Mesendoderm (in vitro differentiated cells): ENCODE measurements at regions not wholly inside any gene's neighbourhood (a gene's known extent, or its start where the extent isn't known, plus 50 kb on each side); places are given as distances from the start of the nearest gene placed in this dataset.
"Not testable (repeated sequence)": the region's sequence is repeated elsewhere in the genome, so short reads cannot be mapped to it uniquely, and the experiment has no call there.

Experiments
- DNase-seq: peaks from one replicate; pipeline ENCODE4 v3.0.0; 2013
- H2AK5ac ChIP-seq: 2 replicates; pipeline ENCODE4 v1.6.1; 2013; ENCODE audit warnings: low read length, inconsistent platforms
- H2BK120ac ChIP-seq: 2 replicates; pipeline ENCODE4 v1.6.1; 2013; ENCODE audit warnings: low read depth, mild to moderate bottlenecking, low read length, moderate library complexity, mixed read lengths
- H2BK15ac ChIP-seq: replicated peaks from 2 replicates; pipeline ENCODE4 v1.6.1; 2013; ENCODE audit warnings: low read depth, mild to moderate bottlenecking, moderate library complexity
- H2BK5ac ChIP-seq: 2 replicates; pipeline ENCODE4 v1.6.1; 2013; ENCODE audit warnings: low read length, inconsistent platforms
- H3K18ac ChIP-seq: 2 replicates; pipeline ENCODE4 v1.6.1; 2013; ENCODE audit warnings: mild to moderate bottlenecking, low read length, mixed read lengths
- H3K23ac ChIP-seq: one replicate; pipeline ENCODE4 v1.6.1; 2013; ENCODE audit warnings: low read length
- H3K27ac ChIP-seq: 2 replicates; pipeline ENCODE4 v1.5.1; 2013; ENCODE audit warnings: low read depth, mild to moderate bottlenecking, inconsistent platforms, low read length, moderate library complexity
- H3K27me3 ChIP-seq: 2 replicates; pipeline ENCODE4 v1.6.1; 2013; ENCODE audit warnings: low read length, control low read depth, mild to moderate bottlenecking, inconsistent platforms; ENCODE audit not compliant: insufficient read depth, poor library complexity
- H3K36me3 ChIP-seq: 2 replicates; pipeline ENCODE4 v1.6.1; 2013; ENCODE audit warnings: low read length, inconsistent platforms; ENCODE audit not compliant: control insufficient read depth, insufficient read depth
- H3K4ac ChIP-seq: one replicate; pipeline ENCODE4 v1.6.1; 2013; ENCODE audit warnings: low read depth, mild to moderate bottlenecking, low read length, moderate library complexity
- H3K4me1 ChIP-seq: 2 replicates; pipeline ENCODE4 v1.6.1; 2013; ENCODE audit warnings: low read depth, low read length, inconsistent platforms; ENCODE audit not compliant: control insufficient read depth
- H3K4me2 ChIP-seq: 2 replicates; pipeline ENCODE4 v1.6.1; 2013; ENCODE audit warnings: low read length
- H3K4me3 ChIP-seq: 2 replicates; pipeline ENCODE4 v1.5.1; 2013; ENCODE audit warnings: mild to moderate bottlenecking, low read length
- H3K56ac ChIP-seq: one replicate; pipeline ENCODE4 v1.6.1; 2013; ENCODE audit warnings: low read length
- H3K79me1 ChIP-seq: 2 replicates; pipeline ENCODE4 v1.6.1; 2013; ENCODE audit warnings: low read length, inconsistent platforms
- H3K79me2 ChIP-seq: 2 replicates; pipeline ENCODE4 v1.6.1; 2013; ENCODE audit warnings: mild to moderate bottlenecking, low read length; ENCODE audit not compliant: control insufficient read depth, insufficient read depth
- H3K9ac ChIP-seq: 2 replicates; pipeline ENCODE4 v1.6.1; 2013; ENCODE audit warnings: low read length, inconsistent platforms
- H4K5ac ChIP-seq: one replicate; pipeline ENCODE4 v1.6.1; 2013; ENCODE audit warnings: low read length
- H4K8ac ChIP-seq: one replicate; pipeline ENCODE4 v1.6.1; 2013; ENCODE audit warnings: low read depth, mild to moderate bottlenecking, control low read depth, low read length, moderate library complexity
- WGBS: extraction: QIAGEN DNeasy Blood & Tissue Kit; methylation state at CpG from one replicate; pipeline ENCODE4 v1.1.7; 2013; ENCODE audit warnings: low lambda C conversion rate, missing lambda C conversion rate; ENCODE audit not compliant: insufficient coverage; ENCODE audit errors: extremely low coverage; 5-methylcytosine and 5-hydroxymethylcytosine counted together

DNA sequence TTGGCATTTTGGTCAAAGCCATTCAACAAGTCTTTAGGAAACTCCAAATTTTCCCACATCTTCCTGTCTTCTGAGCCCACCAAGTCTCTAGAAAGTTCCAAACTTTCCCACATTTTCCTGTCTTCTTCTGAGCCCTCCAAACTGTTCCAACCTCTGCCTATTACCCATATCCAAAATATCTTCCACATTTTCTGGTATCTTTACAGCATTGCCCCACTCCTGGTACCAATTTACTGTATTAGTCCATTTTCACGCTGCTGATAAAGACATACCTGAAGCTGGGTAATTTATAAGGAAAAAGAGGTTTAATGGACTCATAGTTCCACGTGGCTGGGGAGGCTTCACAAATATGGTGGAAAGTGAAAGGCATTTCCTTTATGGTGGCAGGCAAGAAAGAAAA lies 56.1 kb upstream of the GABRA3 start:
- H3K27me3 ChIP-seq, H3K79me1 ChIP-seq, H2BK5ac ChIP-seq, H3K27ac ChIP-seq, DNase-seq, H3K18ac ChIP-seq, H4K5ac ChIP-seq, H3K23ac ChIP-seq, H2BK15ac ChIP-seq, H2AK5ac ChIP-seq, H3K4me2 ChIP-seq, H3K79me2 ChIP-seq, H2BK120ac ChIP-seq, H3K9ac ChIP-seq, H3K4me3 ChIP-seq, H3K56ac ChIP-seq, H3K36me3 ChIP-seq, H3K4ac ChIP-seq, H3K4me1 ChIP-seq, H4K8ac ChIP-seq: not testable (repeated sequence)
- WGBS, result no CpG with 5 or more reads among the region's 2 CpGs

GRCh38 chrX:152520653-152521052 lies 69.5 kb upstream of the GABRA3 start:
- H3K56ac ChIP-seq, result no peak overlapping the region
- H3K36me3 ChIP-seq, result no peaks in the 10 kb centered on the region
- no peak overlapping the region for H3K27ac ChIP-seq
- no peak overlapping the region for H4K5ac ChIP-seq
- no peak overlapping the region for H4K8ac ChIP-seq
- H3K79me2 ChIP-seq, result no peaks in the 10 kb centered on the region
- H3K79me1 ChIP-seq, result no peaks in the 10 kb centered on the region
- no peak overlapping the region for H3K23ac ChIP-seq
- whole genome bisulfite sequencing, result no CpG with 5 or more reads among the region's 1 CpG
- H2AK5ac ChIP-seq, result no peak overlapping the region
- H2BK5ac ChIP-seq, result no peak overlapping the region
- H3K4me3 ChIP-seq, result no peak overlapping the region
- no peak overlapping the region for H3K9ac ChIP-seq
- H2BK15ac ChIP-seq, result no peak overlapping the region
- no peaks in the 10 kb centered on the region for H3K27me3 ChIP-seq
- no peak overlapping the region for H2BK120ac ChIP-seq
- no peak overlapping the region for H3K18ac ChIP-seq
- no peaks in the 10 kb centered on the region for H3K4me1 ChIP-seq
- H3K4ac ChIP-seq, result no peak overlapping the region
- DNase-seq, result peak; percentile 1
- no peak overlapping the region for H3K4me2 ChIP-seq

- Histone ChIP-seq H4K5ac (no peak overlapping the region), H2BK5ac (no peak overlapping the region), H3K4me3 (no peak overlapping the region), H3K56ac (no peak overlapping the region), H3K4me1 (no peaks in the 10 kb centered on the region), H3K27ac (no peak overlapping the region), H3K23ac (no peak overlapping the region), H3K9ac (no peak overlapping the region), H3K27me3 (no peaks in the 10 kb centered on the region), H4K8ac (no peak overlapping the region), H3K36me3 (no peaks in the 10 kb centered on the region), H3K79me2 (no peaks in the 10 kb centered on the region), H2AK5ac (no peak overlapping the region), H3K4ac (no peak overlapping the region), H3K18ac (no peak overlapping the region), H2BK15ac (no peak overlapping the region), H2BK120ac (no peak overlapping the region), H3K79me1 (no peaks in the 10 kb centered on the region), H3K4me2 (no peak overlapping the region)
- DNase-seq, result no peak
Observed at GRCh38 chrX:152528193-152528592, 77.1 kb upstream of the GABRA3 start.

DNA sequence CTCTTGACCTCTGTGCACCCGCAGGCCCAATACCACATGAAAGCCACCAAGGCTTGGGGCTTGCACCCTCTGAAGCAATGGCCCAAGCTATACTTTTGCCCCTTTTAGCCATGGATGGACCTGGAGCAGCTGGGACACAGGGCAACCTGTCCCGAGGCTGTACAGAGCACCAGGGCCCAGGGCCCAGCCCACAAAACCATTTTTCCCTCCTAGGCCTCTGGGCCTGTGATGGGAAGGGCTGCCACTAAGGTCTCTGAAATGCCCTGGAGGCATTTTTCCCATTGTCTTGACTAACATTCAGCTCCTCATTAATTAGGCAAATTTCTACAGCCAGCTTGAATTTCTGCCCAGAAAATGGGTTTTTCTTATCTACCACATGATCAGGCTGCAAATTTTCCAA lies 79.9 kb upstream of the GABRA3 start:
- no peak for DNase-seq
- Histone ChIP-seq H3K79me2 (no peaks in the 10 kb centered on the region), H2BK120ac (no peak overlapping the region), H3K4me1 (no peaks in the 10 kb centered on the region), H3K4me3 (no peak overlapping the region), H3K4ac (no peak overlapping the region), H2AK5ac (no peak overlapping the region), H3K18ac (no peak overlapping the region), H3K27ac (no peak overlapping the region), H3K9ac (no peak overlapping the region), H4K8ac (no peak overlapping the region), H2BK5ac (no peak overlapping the region), H3K4me2 (no peak overlapping the region), H2BK15ac (no peak overlapping the region), H3K56ac (no peak overlapping the region), H4K5ac (no peak overlapping the region), H3K36me3 (no peaks in the 10 kb centered on the region), H3K27me3 (no peaks in the 10 kb centered on the region), H3K23ac (no peak overlapping the region), H3K79me1 (no peaks in the 10 kb centered on the region)
- no CpG with 5 or more reads among the region's 2 CpGs for WGBS

DNA sequence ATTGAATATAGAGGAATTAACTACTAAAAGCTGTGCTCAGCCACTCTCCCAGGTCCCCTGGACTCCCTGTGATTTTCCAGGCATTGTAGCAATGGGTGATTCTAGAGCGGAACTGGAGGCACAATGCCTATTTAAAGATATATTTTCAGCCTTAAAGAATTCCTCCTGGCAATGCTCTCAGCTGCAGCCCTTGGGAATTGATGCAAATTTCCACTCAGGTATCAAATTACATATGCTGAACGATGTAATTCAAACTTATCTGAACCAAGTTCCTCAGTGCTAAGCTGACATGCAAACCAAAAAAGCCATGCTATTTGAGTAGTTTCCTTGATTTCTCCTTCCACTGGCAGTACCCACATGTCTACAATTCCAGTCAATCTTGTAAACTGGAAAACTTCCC lies 86.3 kb upstream of the GABRA3 start:
- no CpG with 5 or more reads among the region's 2 CpGs for WGBS

GRCh38 chrX:152573866-152574265 lies 63.8 kb upstream of the GABRQ start:
- no peak overlapping the region for H3K4me2 ChIP-seq
- H3K79me1 ChIP-seq, result no peaks in the 10 kb centered on the region
- H3K4ac ChIP-seq, result no peak overlapping the region
- no peak overlapping the region for H4K8ac ChIP-seq
- no peak overlapping the region for H3K9ac ChIP-seq
- no peak overlapping the region for H2BK15ac ChIP-seq
- H3K79me2 ChIP-seq, result no peaks in the 10 kb centered on the region
- no peaks in the 10 kb centered on the region for H3K27me3 ChIP-seq
- H2BK5ac ChIP-seq, result no peak overlapping the region
- H3K36me3 ChIP-seq, result no peaks in the 10 kb centered on the region
- H3K56ac ChIP-seq, result no peak overlapping the region
- H3K18ac ChIP-seq, result no peak overlapping the region
- H4K5ac ChIP-seq, result no peak overlapping the region
- no peak overlapping the region for H3K27ac ChIP-seq
- no peak overlapping the region for H3K4me3 ChIP-seq
- WGBS, result no CpG with 5 or more reads among the region's 1 CpG
- H2AK5ac ChIP-seq, result no peak overlapping the region
- H3K23ac ChIP-seq, result no peak overlapping the region
- DNase-seq, result no peak
- H3K4me1 ChIP-seq, result no peaks in the 10 kb centered on the region
- no peak overlapping the region for H2BK120ac ChIP-seq

More for the DNA sequence above, 86.3 kb upstream of the GABRA3 start:
- H3K27me3 ChIP-seq, result no peaks in the 10 kb centered on the region
- H3K4ac ChIP-seq, result no peak overlapping the region
- no peak overlapping the region for H2AK5ac ChIP-seq
- H3K79me2 ChIP-seq, result no peaks in the 10 kb centered on the region
- no peak overlapping the region for H4K5ac ChIP-seq
- no peak for DNase-seq
- H2BK120ac ChIP-seq, result no peak overlapping the region
- H3K56ac ChIP-seq, result no peak overlapping the region
- no peak overlapping the region for H3K27ac ChIP-seq
- no peaks in the 10 kb centered on the region for H3K79me1 ChIP-seq
- no peak overlapping the region for H3K4me3 ChIP-seq
- no peak overlapping the region for H3K9ac ChIP-seq
- H4K8ac ChIP-seq, result no peak overlapping the region
- H3K4me1 ChIP-seq, result no peaks in the 10 kb centered on the region
- no peaks in the 10 kb centered on the region for H3K36me3 ChIP-seq
- H2BK15ac ChIP-seq, result no peak overlapping the region
- no peak overlapping the region for H3K18ac ChIP-seq
- H3K4me2 ChIP-seq, result no peak overlapping the region
- H2BK5ac ChIP-seq, result no peak overlapping the region
- no peak overlapping the region for H3K23ac ChIP-seq
